SK-N-SH (cell line): ENCODE measurements at regions not wholly inside any gene's neighbourhood (a gene's known extent, or its start where the extent isn't known, plus 50 kb on each side); places are given as distances from the start of the nearest gene placed in this dataset.

Source experiments
- CTCF ChIA-PET: fragments of 300-600, 350-600 bp; formaldehyde crosslinking; extraction: SDS; loops from one replicate; lab custom pipeline; 2021; lab: Yijun Ruan, JAX
- POLR2A ChIA-PET: fragments of 350-600 bp; sonication (Branson Sonifier 250); formaldehyde crosslinking; extraction: SDS; loops from one replicate; lab custom pipeline; 2020; ENCODE audit warnings: antibody characterized with exemption, inconsistent platforms; lab: Yijun Ruan, JAX
- DNase-seq: peaks from one replicate; pipeline ENCODE4 v3.0.0; 2012
- H2AFZ ChIP-seq: fragments of 200-600 bp; sonication (generic); 2 replicates; pipeline ENCODE4 v1.8.1; 2016; ENCODE audit warnings: antibody characterized with exemption, mild to moderate bottlenecking, low read depth
- H3F3A ChIP-seq: fragments of 200-600 bp; sonication (generic); replicated peaks from 2 replicates; pipeline ENCODE3; 2016; ENCODE audit warnings: antibody characterized with exemption, mild to moderate bottlenecking; ENCODE audit not compliant: insufficient read depth
- H3K27ac ChIP-seq, 2 experiments: fragments of 200-500 bp in 1 of 2; fragments of 200-600 bp in 1 of 2; sonication (Bioruptor generic) in 1 of 2; sonication (generic), shearing (Covaris generic) in 1 of 2; 2 replicates each; pipeline versions ENCODE4 v1.5.1 to v1.6.1; 2014 to 2016; ENCODE audit warnings: low read depth in 2 of 2, inconsistent platforms in 1 of 2, low read length in 1 of 2, mild to moderate bottlenecking in 1 of 2, mixed read lengths in 1 of 2
- H3K27me3 ChIP-seq: fragments of 200-600 bp; sonication (generic), shearing (Covaris generic); 2 replicates; pipeline ENCODE4 v1.6.1; 2016; ENCODE audit warnings: mixed run types; ENCODE audit not compliant: insufficient read depth
- H3K36me3 ChIP-seq, 2 experiments: fragments of 200-500 bp in 1 of 2; fragments of 200-600 bp in 1 of 2; sonication (Bioruptor generic) in 1 of 2; sonication (generic) in 1 of 2; replicated peaks in 1 of 2; 2 replicates each; pipeline versions ENCODE3 to v1.5.1; 2014 to 2016; ENCODE audit warnings: low read length in 1 of 2, mild to moderate bottlenecking in 1 of 2; ENCODE audit not compliant: insufficient read depth in 2 of 2, control insufficient read depth in 1 of 2
- H3K4me1 ChIP-seq, 2 experiments: fragments of 200-500 bp in 1 of 2; fragments of 200-600 bp in 1 of 2; sonication (Bioruptor generic) in 1 of 2; sonication (generic), shearing (Covaris generic) in 1 of 2; 2 replicates each; pipeline versions ENCODE4 v1.5.1 to v1.6.1; 2014 to 2016; ENCODE audit warnings: low read depth in 1 of 2, low read length in 1 of 2, mixed run types in 1 of 2; ENCODE audit not compliant: insufficient read depth in 2 of 2, control insufficient read depth in 1 of 2
- H3K4me2 ChIP-seq: fragments of 200-600 bp; sonication (generic), shearing (Covaris generic); 2 replicates; pipeline ENCODE4 v1.6.1; 2017; ENCODE audit warnings: mixed run types
- H3K4me3 ChIP-seq, 2 experiments: fragments of 200-500 bp in 1 of 2; fragments of 200-600 bp in 1 of 2; sonication (Bioruptor generic) in 1 of 2; sonication (generic), shearing (Covaris generic) in 1 of 2; 2 replicates each; pipeline versions ENCODE4 v1.5.1 to v1.8.1; 2014 to 2016; ENCODE audit warnings: low read depth in 2 of 2, inconsistent platforms in 1 of 2, low read length in 1 of 2, mild to moderate bottlenecking in 1 of 2, mixed read lengths in 1 of 2, moderate library complexity in 1 of 2
- H3K79me2 ChIP-seq: fragments of 200-600 bp; sonication (generic); 2 replicates; pipeline ENCODE4 v1.8.1; 2017; ENCODE audit warnings: mild to moderate bottlenecking; ENCODE audit not compliant: insufficient read depth
- H3K9ac ChIP-seq: fragments of 200-600 bp; sonication (generic); 2 replicates; pipeline ENCODE4 v1.6.1; 2017; ENCODE audit warnings: mixed run types
- H3K9me2 ChIP-seq: fragments of 200-600 bp; sonication (generic); 2 replicates; pipeline ENCODE4 v1.6.1; 2017; ENCODE audit warnings: mixed run types
- H3K9me3 ChIP-seq: fragments of 200-600 bp; sonication (generic); 2 replicates; pipeline ENCODE4 v1.6.1; 2017; ENCODE audit warnings: mixed run types, mild to moderate bottlenecking, moderate library complexity
- H4K20me1 ChIP-seq: fragments of 200-600 bp; sonication (generic); 2 replicates; pipeline ENCODE4 v1.6.1; 2017; ENCODE audit warnings: mild to moderate bottlenecking, mixed run types; ENCODE audit not compliant: insufficient read depth
- EP300 ChIP-seq, 2 experiments: IDR thresholded peaks; 2 replicates each; pipeline versions ENCODE4 v1.4.0 to v1.6.1; 2012; ENCODE audit warnings: borderline replicate concordance in 1 of 2, low read depth in 1 of 2, low read length in 1 of 2
- FOXM1 ChIP-seq: IDR thresholded peaks from 2 replicates; pipeline ENCODE4 v1.4.0; 2012; ENCODE audit warnings: low read depth, mild to moderate bottlenecking
- GABPA ChIP-seq: IDR thresholded peaks from 2 replicates; pipeline ENCODE4 v1.4.0; 2012; ENCODE audit warnings: low read depth, mild to moderate bottlenecking
- JUND ChIP-seq: IDR thresholded peaks from 2 replicates; pipeline ENCODE4 v1.4.0; 2012
- NRF1 ChIP-seq: IDR thresholded peaks from 2 replicates; pipeline ENCODE4 v1.6.1; 2012; ENCODE audit warnings: low read depth, mild to moderate bottlenecking, low read length
- RAD21 ChIP-seq: IDR thresholded peaks from 2 replicates; pipeline ENCODE4 v1.6.1; 2012; ENCODE audit warnings: mild to moderate bottlenecking, low read length
- RCOR1 ChIP-seq: fragments of 150-350 bp; IDR thresholded peaks from 2 replicates; pipeline ENCODE4 v1.6.1; 2017; ENCODE audit warnings: antibody characterized with exemption, low read length
- RFX5 ChIP-seq: IDR thresholded peaks from 2 replicates; pipeline ENCODE4 v1.6.1; 2012; ENCODE audit warnings: mild to moderate bottlenecking, improper control_type of control experiment, low read length
- SIN3A ChIP-seq: IDR thresholded peaks from 2 replicates; pipeline ENCODE4 v1.6.1; 2012; ENCODE audit warnings: low read depth, mild to moderate bottlenecking, low read length, moderate library complexity, borderline replicate concordance
- TCF12 ChIP-seq: IDR thresholded peaks from 2 replicates; pipeline ENCODE4 v1.4.0; 2012
- YY1 ChIP-seq: IDR thresholded peaks from 2 replicates; pipeline ENCODE4 v1.4.0; 2012; ENCODE audit warnings: low read depth, mild to moderate bottlenecking
- WGBS: methylation state at CpG from one replicate; pipeline ENCODE4 v1.1.6; 2017; ENCODE audit warnings: low lambda C conversion rate; 5-methylcytosine and 5-hydroxymethylcytosine counted together
- TF ChIP-seq, protein P1 (sequence below): IDR thresholded peaks from 2 replicates; pipeline ENCODE4 v1.4.0; 2012; ENCODE audit warnings: low read depth, borderline replicate concordance
- TF ChIP-seq, protein P2 (sequence below): IDR thresholded peaks from 2 replicates; pipeline ENCODE4 v1.6.1; 2012; ENCODE audit warnings: mild to moderate bottlenecking, low read depth, low read length, moderate library complexity
- TF ChIP-seq, protein P3 (sequence below): fragments of 150-350 bp; IDR thresholded peaks from 2 replicates; pipeline ENCODE4 v1.6.1; 2017; ENCODE audit warnings: antibody characterized with exemption, low read length, low read depth, borderline replicate concordance
- TF ChIP-seq, protein P4 (sequence below): IDR thresholded peaks from 2 replicates; pipeline ENCODE4 v1.4.0; 2012; ENCODE audit warnings: low read depth
- TF ChIP-seq, protein P5 (sequence below): IDR thresholded peaks from 2 replicates; pipeline ENCODE4; 2012

DNA sequence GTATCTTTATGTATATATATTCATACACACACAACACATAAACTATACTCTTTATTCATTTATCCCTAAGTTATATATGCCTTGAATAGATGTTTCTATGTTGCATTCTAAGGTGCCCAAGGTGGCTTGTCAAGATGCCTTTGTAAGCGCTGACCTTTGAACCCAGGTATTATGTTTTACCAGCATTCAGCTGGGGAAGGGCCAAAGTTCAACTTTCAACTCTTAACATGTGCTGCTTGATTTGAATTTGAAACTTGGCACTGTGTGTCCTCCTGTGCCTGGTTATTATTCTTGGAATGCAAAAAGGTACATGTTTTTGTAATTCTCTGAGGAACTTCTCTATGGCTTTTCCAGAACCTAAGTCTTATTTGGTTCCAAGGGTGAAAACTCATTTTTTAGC lies 146.5 kb downstream of the EDN1 start (continued):
- TF ChIP-seq RCOR1 (no peak), YY1 (no peak), GABPA (no peak), EP300 (IDR thresholded peaks at IDR 0.05; ENCODE audit: borderline replicate concordance in 1 of 2, low read depth in 1 of 2, low read length in 1 of 2) (no peak)

DNA sequence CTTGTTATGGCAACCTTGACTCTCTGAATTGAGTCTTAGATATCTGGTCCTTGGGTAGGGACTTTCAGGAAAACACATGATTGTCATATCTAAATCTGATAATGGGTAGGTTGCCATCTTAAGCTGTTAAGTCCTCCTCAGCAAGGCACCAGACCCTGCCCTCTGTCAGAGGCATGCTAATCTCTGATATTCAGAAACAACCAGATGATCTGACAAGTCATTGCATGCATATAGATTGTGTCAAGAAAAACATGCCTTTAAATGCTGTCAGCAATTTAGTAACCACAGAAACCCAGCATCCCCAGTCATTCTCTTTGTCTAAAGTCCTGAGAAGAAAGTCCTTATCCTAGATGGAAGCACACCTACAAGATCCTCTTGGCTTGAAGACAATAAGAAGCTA lies 149.1 kb downstream of the EDN1 start:
- Histone ChIP-seq H3F3A (no peaks in the 10 kb centered on the region), H3K79me2 (no peaks in the 10 kb centered on the region), H3K36me3 (no peaks in the 10 kb centered on the region), H3K4me1 (no peaks in the 10 kb centered on the region), H3K4me2 (no peak overlapping the region), H3K27ac (no peak overlapping the region), H3K9me2 (no peaks in the 10 kb centered on the region), H3K4me3 (no peak overlapping the region), H2AFZ (no peak overlapping the region), H3K9me3 (0 out of 2 replicates have a peak, but pooled peaks cover 4% of the 10 kb centered on the region), H4K20me1 (no peaks in the 10 kb centered on the region), H3K27me3 (no peaks in the 10 kb centered on the region), H3K9ac (no peak overlapping the region)
- ChIA-PET CTCF (interaction anchor here (0.9 to 1.1 kb wide), 2 partner anchors 9 to 149 kb away, joined by 3 read pairs; partner anchors contain the start of gene EDN1), POLR2A (interaction anchor here (0.7 kb wide), 1 partner anchor 21 kb away, joined by 3 read pairs; no protein-coding TSS in a partner anchor)
- DNase-seq = no peak
- TF ChIP-seq JUND (no peak), NRF1 (no peak), RAD21 (no peak), TCF12 (no peak), FOXM1 (no peak), EP300 (IDR thresholded peaks at IDR 0.05; ENCODE audit: borderline replicate concordance in 1 of 2, low read depth in 1 of 2, low read length in 1 of 2) (no peak)
- TF ChIP-seq, protein P1, sequence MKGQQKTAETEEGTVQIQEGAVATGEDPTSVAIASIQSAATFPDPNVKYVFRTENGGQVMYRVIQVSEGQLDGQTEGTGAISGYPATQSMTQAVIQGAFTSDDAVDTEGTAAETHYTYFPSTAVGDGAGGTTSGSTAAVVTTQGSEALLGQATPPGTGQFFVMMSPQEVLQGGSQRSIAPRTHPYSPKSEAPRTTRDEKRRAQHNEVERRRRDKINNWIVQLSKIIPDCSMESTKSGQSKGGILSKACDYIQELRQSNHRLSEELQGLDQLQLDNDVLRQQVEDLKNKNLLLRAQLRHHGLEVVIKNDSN = no peak

DNA sequence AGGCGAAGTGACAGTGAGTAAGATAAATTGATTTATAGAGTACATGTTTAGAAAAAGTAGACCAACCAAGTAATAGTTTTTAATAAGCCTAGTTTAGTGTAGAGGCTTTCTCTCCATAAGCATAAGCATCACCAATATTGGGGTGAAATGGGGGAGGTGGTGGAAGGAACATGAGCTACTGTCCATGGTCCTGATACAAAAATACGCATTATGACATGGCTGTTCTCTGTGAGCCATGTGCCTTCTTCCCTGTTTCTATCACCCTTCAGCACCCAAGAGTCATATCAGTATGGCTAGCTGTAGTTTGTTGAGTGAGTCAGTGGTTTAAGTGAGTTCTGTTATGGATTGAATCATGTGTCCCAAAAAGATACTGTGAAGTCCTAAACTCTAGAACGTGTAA lies 150.8 kb downstream of the EDN1 start:
- Histone ChIP-seq H3K4me3 (no peak overlapping the region), H3K27me3 (no peaks in the 10 kb centered on the region), H3K9me3 (no peaks in the 10 kb centered on the region), H2AFZ (no peak overlapping the region), H3K79me2 (no peaks in the 10 kb centered on the region), H3F3A (no peaks in the 10 kb centered on the region), H3K9ac (no peak overlapping the region), H3K9me2 (no peaks in the 10 kb centered on the region), H3K36me3 (no peaks in the 10 kb centered on the region), H3K27ac (no peak overlapping the region), H3K4me2 (no peak overlapping the region), H3K4me1 (no peaks in the 10 kb centered on the region), H4K20me1 (no peaks in the 10 kb centered on the region)
- no peak for DNase-seq
- WGBS = 79% methylated on average over 3 of the region's 3 CpGs
- CTCF ChIA-PET = interaction anchor here (0.9 kb wide), 1 partner anchor 20 kb away, joined by 3 read pairs; no protein-coding TSS in a partner anchor
- TF ChIP-seq, protein P2, sequence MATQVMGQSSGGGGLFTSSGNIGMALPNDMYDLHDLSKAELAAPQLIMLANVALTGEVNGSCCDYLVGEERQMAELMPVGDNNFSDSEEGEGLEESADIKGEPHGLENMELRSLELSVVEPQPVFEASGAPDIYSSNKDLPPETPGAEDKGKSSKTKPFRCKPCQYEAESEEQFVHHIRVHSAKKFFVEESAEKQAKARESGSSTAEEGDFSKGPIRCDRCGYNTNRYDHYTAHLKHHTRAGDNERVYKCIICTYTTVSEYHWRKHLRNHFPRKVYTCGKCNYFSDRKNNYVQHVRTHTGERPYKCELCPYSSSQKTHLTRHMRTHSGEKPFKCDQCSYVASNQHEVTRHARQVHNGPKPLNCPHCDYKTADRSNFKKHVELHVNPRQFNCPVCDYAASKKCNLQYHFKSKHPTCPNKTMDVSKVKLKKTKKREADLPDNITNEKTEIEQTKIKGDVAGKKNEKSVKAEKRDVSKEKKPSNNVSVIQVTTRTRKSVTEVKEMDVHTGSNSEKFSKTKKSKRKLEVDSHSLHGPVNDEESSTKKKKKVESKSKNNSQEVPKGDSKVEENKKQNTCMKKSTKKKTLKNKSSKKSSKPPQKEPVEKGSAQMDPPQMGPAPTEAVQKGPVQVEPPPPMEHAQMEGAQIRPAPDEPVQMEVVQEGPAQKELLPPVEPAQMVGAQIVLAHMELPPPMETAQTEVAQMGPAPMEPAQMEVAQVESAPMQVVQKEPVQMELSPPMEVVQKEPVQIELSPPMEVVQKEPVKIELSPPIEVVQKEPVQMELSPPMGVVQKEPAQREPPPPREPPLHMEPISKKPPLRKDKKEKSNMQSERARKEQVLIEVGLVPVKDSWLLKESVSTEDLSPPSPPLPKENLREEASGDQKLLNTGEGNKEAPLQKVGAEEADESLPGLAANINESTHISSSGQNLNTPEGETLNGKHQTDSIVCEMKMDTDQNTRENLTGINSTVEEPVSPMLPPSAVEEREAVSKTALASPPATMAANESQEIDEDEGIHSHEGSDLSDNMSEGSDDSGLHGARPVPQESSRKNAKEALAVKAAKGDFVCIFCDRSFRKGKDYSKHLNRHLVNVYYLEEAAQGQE = peak; percentile 92
- TF ChIP-seq, protein P3, sequence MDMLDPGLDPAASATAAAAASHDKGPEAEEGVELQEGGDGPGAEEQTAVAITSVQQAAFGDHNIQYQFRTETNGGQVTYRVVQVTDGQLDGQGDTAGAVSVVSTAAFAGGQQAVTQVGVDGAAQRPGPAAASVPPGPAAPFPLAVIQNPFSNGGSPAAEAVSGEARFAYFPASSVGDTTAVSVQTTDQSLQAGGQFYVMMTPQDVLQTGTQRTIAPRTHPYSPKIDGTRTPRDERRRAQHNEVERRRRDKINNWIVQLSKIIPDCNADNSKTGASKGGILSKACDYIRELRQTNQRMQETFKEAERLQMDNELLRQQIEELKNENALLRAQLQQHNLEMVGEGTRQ = no peak
- TF ChIP-seq SIN3A (no peak), NRF1 (no peak), RFX5 (no peak)
- TF ChIP-seq, protein P4, sequence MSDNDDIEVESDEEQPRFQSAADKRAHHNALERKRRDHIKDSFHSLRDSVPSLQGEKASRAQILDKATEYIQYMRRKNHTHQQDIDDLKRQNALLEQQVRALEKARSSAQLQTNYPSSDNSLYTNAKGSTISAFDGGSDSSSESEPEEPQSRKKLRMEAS = no peak
- TF ChIP-seq, protein P5, sequence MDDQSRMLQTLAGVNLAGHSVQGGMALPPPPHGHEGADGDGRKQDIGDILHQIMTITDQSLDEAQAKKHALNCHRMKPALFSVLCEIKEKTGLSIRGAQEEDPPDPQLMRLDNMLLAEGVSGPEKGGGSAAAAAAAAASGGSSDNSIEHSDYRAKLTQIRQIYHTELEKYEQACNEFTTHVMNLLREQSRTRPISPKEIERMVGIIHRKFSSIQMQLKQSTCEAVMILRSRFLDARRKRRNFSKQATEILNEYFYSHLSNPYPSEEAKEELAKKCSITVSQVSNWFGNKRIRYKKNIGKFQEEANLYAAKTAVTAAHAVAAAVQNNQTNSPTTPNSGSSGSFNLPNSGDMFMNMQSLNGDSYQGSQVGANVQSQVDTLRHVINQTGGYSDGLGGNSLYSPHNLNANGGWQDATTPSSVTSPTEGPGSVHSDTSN = no peak
- POLR2A ChIA-PET = no interaction called here
